GM13976 (cell line): ENCODE measurements at regions not wholly inside any gene's neighbourhood (a gene's known extent, or its start where the extent isn't known, plus 50 kb on each side); places are given as distances from the start of the nearest gene placed in this dataset.
"Not testable (repeated sequence)": the region's sequence is repeated elsewhere in the genome, so short reads cannot be mapped to it uniquely, and the experiment has no call there.

ENCODE experiments used
- DNase-seq: peaks from one replicate; pipeline ENCODE4 v3.0.0; 2012; ENCODE audit warnings: low spot score
- in situ Hi-C: fragments of 300-500 bp; cut with MboI; formaldehyde crosslinking; loops from one replicate; pipeline ENCODE4 v1.12.0; 2022; ENCODE audit warnings: low sequenced_read_pairs, mixed read lengths, inconsistent platforms; ENCODE audit not compliant: unreplicated experiment
- TF ChIP-seq, protein P1 (sequence below): IDR thresholded peaks from 2 replicates; pipeline ENCODE4 v1.5.1; 2012; ENCODE audit warnings: borderline replicate concordance, mild to moderate bottlenecking; ENCODE audit not compliant: insufficient read depth; ENCODE audit errors: extremely low read depth, missing control alignments, control extremely low read depth

DNA sequence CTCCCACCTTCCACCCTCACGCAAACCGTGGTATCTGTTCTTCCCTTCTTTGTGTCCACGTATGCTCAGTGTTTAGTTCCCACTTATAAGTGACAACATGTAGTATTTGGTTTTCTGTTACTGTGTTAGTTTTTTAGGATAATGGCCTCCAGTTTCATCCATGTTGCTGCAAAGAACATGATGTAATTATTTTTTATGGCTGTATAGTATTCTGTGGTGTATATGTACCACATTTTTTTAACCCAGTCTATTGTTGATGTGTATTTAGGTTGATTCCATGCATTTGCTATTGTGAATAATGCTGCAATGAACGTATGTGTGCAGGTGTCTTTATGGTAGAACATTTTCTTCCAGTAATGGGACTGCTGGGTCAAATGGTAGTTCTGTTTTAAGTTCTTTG lies 228.1 kb downstream of the FBXO8 start:
- in situ Hi-C loops = no loop called here
- TF ChIP-seq, protein P1, sequence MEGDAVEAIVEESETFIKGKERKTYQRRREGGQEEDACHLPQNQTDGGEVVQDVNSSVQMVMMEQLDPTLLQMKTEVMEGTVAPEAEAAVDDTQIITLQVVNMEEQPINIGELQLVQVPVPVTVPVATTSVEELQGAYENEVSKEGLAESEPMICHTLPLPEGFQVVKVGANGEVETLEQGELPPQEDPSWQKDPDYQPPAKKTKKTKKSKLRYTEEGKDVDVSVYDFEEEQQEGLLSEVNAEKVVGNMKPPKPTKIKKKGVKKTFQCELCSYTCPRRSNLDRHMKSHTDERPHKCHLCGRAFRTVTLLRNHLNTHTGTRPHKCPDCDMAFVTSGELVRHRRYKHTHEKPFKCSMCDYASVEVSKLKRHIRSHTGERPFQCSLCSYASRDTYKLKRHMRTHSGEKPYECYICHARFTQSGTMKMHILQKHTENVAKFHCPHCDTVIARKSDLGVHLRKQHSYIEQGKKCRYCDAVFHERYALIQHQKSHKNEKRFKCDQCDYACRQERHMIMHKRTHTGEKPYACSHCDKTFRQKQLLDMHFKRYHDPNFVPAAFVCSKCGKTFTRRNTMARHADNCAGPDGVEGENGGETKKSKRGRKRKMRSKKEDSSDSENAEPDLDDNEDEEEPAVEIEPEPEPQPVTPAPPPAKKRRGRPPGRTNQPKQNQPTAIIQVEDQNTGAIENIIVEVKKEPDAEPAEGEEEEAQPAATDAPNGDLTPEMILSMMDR = no peak
- DNase-seq = no peak

DNA sequence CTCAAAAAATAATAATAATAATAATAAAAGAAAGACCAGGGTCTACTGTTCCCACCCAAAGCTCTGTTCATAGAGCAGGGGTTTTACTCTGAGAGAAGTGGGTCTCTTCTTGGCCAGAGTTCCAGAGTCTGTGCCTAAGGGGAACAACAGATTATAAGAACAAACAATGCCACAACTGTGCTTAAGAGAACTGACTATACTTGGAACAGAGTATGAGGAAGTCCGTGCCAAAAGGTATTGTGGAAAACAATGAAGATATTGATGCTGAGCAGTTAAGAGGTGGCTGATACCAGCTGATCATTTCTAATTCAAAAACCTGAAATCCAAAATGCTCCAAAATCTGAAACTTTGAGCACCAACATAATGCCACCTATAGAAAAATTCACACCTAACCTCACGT lies 229.6 kb downstream of the FBXO8 start:
- TF ChIP-seq, protein P1 = no peak
- DNase-seq = no peak
- in situ Hi-C loops = no loop called here

DNA sequence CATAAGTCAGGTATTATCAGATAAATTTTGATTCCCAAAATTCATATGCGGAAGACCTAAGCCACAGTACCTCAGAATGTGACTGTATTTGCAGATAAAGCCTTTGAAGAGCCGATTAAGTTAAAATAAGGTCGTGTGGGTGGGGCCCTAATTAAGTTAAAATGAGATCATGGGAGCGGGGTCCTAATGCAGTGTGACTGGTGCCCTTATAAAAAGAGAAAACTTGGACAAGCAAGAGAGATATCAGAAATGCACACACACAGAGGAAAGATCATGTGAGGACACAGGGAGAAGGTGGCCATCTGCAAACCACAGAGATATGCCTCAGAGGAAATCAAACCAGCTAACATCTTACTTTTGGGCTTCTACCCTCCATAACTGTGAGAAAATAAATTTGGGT lies 236.1 kb downstream of the FBXO8 start:
- no peak for DNase-seq
- TF ChIP-seq, protein P1 = no peak
- in situ Hi-C loops = no loop called here

DNA sequence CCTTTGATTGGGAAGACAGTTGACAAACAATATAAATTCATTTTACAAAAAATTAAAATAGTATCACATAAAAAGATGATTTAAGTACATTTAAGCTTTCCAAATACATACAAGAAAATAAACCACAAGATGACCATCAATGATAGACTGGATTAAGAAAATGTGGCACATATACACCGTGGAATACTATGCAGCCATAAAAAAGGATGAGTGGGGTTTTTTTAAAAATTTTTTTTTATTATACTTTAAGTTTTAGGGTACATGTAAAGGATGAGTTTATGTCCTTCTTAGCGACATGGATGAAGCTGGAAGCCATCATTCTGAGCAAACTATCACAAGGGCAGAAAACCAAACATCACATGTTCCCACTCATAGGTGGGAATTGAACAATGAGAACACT lies 237.6 kb downstream of the FBXO8 start:
- DNase-seq, in situ Hi-C loops: not testable (repeated sequence)

DNA sequence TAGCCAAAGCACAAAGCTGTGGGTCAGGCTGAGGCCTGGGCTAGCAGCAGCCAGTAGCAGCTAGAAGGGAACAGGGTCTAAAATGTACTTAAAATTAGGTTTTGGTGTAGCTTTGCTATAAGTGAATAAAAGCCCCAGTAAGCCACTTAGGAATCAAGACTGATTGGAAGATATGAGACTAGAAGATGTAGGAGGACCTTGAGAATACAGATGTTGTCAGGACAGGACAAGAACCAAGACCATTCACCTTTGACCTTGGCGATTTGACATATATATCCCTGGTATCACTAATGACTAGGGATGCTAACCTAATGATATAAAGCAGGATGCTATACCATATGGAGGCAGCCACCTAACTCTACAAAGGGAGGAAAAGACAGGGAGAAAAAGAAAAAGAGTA lies 238.1 kb downstream of the FBXO8 start:
- TF ChIP-seq, protein P1 = no peak
- no peak for DNase-seq
- in situ Hi-C loops = no loop called here

DNA sequence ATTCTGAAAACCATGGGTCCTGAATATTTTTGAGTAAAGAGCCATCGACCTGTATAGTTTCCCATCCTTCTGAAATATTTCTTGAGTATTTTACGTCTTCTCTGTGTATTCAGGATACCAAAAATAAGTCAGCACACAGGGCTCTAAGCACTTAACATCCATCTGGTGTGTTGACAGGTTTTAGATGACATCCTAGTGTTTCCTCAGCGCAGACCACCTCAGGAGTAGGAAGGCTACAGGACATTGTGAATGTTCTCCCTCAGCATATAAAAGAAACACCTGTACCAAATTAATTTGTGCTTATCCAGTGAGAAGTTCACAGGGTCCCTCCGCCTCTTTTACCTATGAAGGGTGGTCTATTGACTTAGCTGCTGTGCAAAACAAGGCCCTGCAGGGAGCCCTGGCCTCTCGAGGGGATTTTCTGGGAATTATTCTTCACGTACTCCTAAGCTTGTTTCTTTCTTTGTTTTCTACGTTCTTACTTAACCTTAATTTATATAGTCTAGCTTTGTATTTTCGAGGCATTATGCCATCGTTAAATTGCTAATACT lies 241.8 kb downstream of the FBXO8 start:
- in situ Hi-C loops = no loop called here
- DNase-seq = no peak
- TF ChIP-seq, protein P1 = no peak

DNA sequence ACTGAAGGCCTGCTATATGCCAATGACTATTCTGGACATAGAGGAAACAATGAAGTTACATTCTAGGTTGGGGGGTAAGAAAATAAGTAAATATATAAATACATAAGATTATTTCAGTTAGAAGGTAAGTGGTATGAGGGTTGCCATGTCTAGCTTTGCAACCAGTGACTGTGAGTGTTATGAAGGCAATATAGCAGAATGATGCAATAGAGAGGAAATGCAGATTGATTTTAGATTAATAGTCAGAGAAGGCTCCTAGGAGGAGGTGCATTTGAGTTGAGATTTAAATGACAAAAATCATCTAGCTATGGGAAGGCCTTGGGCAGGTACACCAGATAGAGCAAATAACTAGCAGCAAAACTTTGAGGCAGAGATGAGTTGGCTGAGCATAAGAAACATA lies 243.2 kb downstream of the FBXO8 start:
- DNase-seq = no peak
- TF ChIP-seq, protein P1 = no peak
- in situ Hi-C loops = no loop called here
